ENCODE measurements at regions not wholly inside any gene's neighbourhood (a gene's known extent, or its start where the extent isn't known, plus 50 kb on each side); places are given as distances from the start of the nearest gene placed in this dataset.

DNA sequence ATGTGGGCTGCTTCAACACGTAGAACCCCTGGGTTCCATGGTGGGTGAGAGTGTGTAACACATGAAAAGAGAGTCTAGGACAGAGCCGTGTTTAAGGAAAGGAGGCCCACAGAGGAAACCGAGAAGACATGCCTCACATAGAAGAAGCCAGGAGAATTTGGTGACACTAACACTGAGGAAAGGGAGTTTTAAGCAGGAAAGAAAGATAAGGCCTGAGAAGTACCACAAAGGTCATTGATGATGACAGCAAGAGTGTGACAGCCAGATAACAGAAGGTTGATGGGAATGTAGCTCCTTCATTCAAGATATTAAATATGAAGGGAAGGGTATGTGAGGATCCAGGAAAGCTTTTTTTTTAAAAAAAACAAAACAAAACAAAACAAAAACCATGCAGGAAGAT lies 72.4 kb upstream of the SPRY4 start:
- TF ChIP-seq, protein P1, sequence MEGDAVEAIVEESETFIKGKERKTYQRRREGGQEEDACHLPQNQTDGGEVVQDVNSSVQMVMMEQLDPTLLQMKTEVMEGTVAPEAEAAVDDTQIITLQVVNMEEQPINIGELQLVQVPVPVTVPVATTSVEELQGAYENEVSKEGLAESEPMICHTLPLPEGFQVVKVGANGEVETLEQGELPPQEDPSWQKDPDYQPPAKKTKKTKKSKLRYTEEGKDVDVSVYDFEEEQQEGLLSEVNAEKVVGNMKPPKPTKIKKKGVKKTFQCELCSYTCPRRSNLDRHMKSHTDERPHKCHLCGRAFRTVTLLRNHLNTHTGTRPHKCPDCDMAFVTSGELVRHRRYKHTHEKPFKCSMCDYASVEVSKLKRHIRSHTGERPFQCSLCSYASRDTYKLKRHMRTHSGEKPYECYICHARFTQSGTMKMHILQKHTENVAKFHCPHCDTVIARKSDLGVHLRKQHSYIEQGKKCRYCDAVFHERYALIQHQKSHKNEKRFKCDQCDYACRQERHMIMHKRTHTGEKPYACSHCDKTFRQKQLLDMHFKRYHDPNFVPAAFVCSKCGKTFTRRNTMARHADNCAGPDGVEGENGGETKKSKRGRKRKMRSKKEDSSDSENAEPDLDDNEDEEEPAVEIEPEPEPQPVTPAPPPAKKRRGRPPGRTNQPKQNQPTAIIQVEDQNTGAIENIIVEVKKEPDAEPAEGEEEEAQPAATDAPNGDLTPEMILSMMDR (IDR thresholded peaks at IDR 0.05): no peak
- TF ChIP-seq POLR2A (IDR thresholded peaks at IDR 0.05): no peak

Measured in thyroid gland (tissue), 4 donors.